NOMO-1 treated with dmso at 0.1 percent for 144 hours (cell line): ENCODE measurements at regions not wholly inside any gene's neighbourhood (a gene's known extent, or its start where the extent isn't known, plus 50 kb on each side); places are given as distances from the start of the nearest gene placed in this dataset.

ENCODE experiments used
- DNase-seq: peaks from one replicate; lab custom pipeline; 2025; ENCODE audit not compliant: unreplicated experiment; lab: John Stamatoyannopoulos, UW

DNA sequence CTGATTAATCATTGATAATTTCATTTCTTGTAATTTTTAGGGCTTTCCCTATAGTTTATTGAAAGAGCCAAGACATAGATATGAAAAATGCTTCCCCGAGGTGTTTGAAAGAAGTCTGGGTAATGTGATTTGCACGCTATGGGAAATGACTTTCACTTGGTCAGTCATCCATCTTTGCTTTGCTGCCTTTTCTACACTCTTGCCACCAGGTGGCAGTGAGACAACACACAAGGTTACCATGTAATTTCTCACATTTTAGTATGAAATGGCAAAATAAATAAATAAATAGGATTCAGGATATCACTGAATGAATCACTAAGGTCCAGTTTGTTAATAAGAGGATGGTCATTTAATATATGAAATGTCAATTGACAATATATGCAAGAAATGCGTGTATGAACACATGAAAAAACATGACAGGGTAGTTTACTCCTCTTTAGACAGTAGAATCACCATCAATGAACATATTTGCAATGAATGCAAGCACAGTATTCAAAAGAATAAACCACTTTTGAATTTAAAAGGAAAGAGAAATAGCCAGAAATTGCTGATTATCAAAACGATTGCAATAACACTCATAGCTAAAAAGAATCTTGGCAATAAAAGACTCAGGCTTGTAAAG lies 52.2 kb upstream of the KCNH7 start:
- DNase-seq: no peak

DNA sequence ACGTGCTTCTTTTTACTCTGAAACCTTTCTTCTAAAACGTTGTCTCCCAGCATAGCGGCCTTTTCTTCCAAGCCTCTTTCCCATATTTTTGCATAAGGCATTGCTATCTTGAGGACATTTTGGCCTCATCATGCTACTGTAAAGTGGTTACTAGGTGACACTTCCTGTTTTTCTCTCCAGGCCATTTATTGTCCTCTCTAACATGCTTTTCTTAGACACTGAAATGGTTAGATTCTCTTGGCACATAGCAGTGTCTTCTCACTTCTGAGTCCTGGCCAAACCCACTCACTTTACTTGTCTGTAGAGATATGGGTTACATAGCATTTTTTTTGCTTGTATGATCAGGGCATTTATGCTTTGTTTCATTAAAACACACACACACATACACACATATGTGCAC lies 50.1 kb upstream of the KCNH7 start:
- DNase-seq: peak; percentile 5
